H9 (cell line): ENCODE measurements at regions not wholly inside any gene's neighbourhood (a gene's known extent, or its start where the extent isn't known, plus 50 kb on each side); places are given as distances from the start of the nearest gene placed in this dataset.

Source experiments
- DNase-seq: peaks from one replicate; pipeline ENCODE4 v3.0.0-alpha.2; 2017
- H2AFZ ChIP-seq: one replicate; pipeline ENCODE4 v1.6.1; 2013; ENCODE audit warnings: mild to moderate bottlenecking, low read length, control low read depth, moderate library complexity
- H2AK5ac ChIP-seq: 2 replicates; pipeline ENCODE4 v1.6.1; 2013; ENCODE audit warnings: low read length, control low read depth, mixed read lengths; ENCODE audit not compliant: insufficient read length
- H2BK120ac ChIP-seq: one replicate; pipeline ENCODE4 v1.6.1; 2013; ENCODE audit warnings: low read depth, mild to moderate bottlenecking, low read length, control low read depth, inconsistent platforms; ENCODE audit not compliant: poor library complexity, severe bottlenecking
- H2BK12ac ChIP-seq: 2 replicates; pipeline ENCODE4 v1.6.1; 2013; ENCODE audit warnings: low read length, control low read depth, mixed read lengths, low read depth; ENCODE audit not compliant: insufficient read length
- H2BK15ac ChIP-seq: 2 replicates; pipeline ENCODE4 v1.6.1; 2013; ENCODE audit warnings: low read depth, low read length, control low read depth
- H2BK20ac ChIP-seq: one replicate; pipeline ENCODE4 v1.6.1; 2013; ENCODE audit warnings: low read depth, mild to moderate bottlenecking, low read length, control low read depth, inconsistent platforms; ENCODE audit not compliant: poor library complexity, severe bottlenecking
- H2BK5ac ChIP-seq: 2 replicates; pipeline ENCODE4 v1.6.1; 2013; ENCODE audit warnings: low read length, control low read depth, mixed read lengths; ENCODE audit not compliant: insufficient read length
- H3K14ac ChIP-seq: 2 replicates; pipeline ENCODE4 v1.6.1; 2013; ENCODE audit warnings: low read length, control low read depth; ENCODE audit not compliant: insufficient read depth
- H3K18ac ChIP-seq: 2 replicates; pipeline ENCODE4 v1.6.1; 2013; ENCODE audit warnings: low read depth, mild to moderate bottlenecking, mixed read lengths, low read length, control low read depth; ENCODE audit not compliant: insufficient read length
- H3K23ac ChIP-seq: 2 replicates; pipeline ENCODE4 v1.6.1; 2013; ENCODE audit warnings: low read length, control low read depth, mixed read lengths, low read depth; ENCODE audit not compliant: insufficient read length
- H3K23me2 ChIP-seq: 2 replicates; pipeline ENCODE4 v1.6.1; 2013; ENCODE audit warnings: low read depth, mild to moderate bottlenecking, mixed read lengths, low read length, control low read depth; ENCODE audit not compliant: insufficient read length, poor library complexity, severe bottlenecking
- H3K27ac ChIP-seq: 2 replicates; pipeline ENCODE4 v1.5.1; 2013; ENCODE audit warnings: low read length, control low read depth, mixed read lengths, low read depth; ENCODE audit not compliant: insufficient read length
- H3K27me3 ChIP-seq: 2 replicates; pipeline ENCODE4 v1.6.1; 2013; ENCODE audit warnings: low read length, control low read depth, inconsistent platforms; ENCODE audit not compliant: insufficient read depth
- H3K4ac ChIP-seq: 2 replicates; pipeline ENCODE4 v1.6.1; 2013; ENCODE audit warnings: low read depth, mild to moderate bottlenecking, control low read depth, inconsistent platforms, low read length, moderate library complexity
- H3K4me1 ChIP-seq: 2 replicates; pipeline ENCODE4 v1.6.1; 2013; ENCODE audit warnings: low read length, control low read depth, inconsistent platforms; ENCODE audit not compliant: insufficient read depth
- H3K4me2 ChIP-seq: 2 replicates; pipeline ENCODE4 v1.6.1; 2013; ENCODE audit warnings: low read length, control low read depth, mixed read lengths; ENCODE audit not compliant: insufficient read length, insufficient read depth
- H3K56ac ChIP-seq: 2 replicates; pipeline ENCODE4 v1.6.1; 2013; ENCODE audit warnings: low read depth, mild to moderate bottlenecking, mixed read lengths, low read length, control low read depth; ENCODE audit not compliant: insufficient read length
- H3K79me1 ChIP-seq: 2 replicates; pipeline ENCODE4 v1.6.1; 2013; ENCODE audit warnings: low read depth, mild to moderate bottlenecking, moderate library complexity, low read length, control low read depth, inconsistent platforms; ENCODE audit not compliant: insufficient read depth, poor library complexity, severe bottlenecking
- H3K79me2 ChIP-seq: 2 replicates; pipeline ENCODE4 v1.6.1; 2013; ENCODE audit warnings: low read length, control low read depth, inconsistent platforms; ENCODE audit not compliant: insufficient read depth
- H3K9ac ChIP-seq: 2 replicates; pipeline ENCODE4 v1.6.1; 2013; ENCODE audit warnings: low read length, control low read depth, mixed read lengths; ENCODE audit not compliant: insufficient read length; ENCODE audit errors: extremely low read depth
- H3K9me3 ChIP-seq: one replicate; pipeline ENCODE4 v1.6.1; 2013; ENCODE audit warnings: low read depth, low read length, inconsistent platforms; ENCODE audit not compliant: control insufficient read depth
- H3T11ph ChIP-seq: one replicate; pipeline ENCODE4 v1.6.1; 2013; ENCODE audit warnings: mild to moderate bottlenecking, low read length, control low read depth, inconsistent platforms
- H4K20me1 ChIP-seq: one replicate; pipeline ENCODE4 v1.6.1; 2013; ENCODE audit not compliant: control insufficient read depth, insufficient read length, insufficient read depth
- H4K5ac ChIP-seq: 2 replicates; pipeline ENCODE4 v1.6.1; 2013; ENCODE audit warnings: low read depth, mild to moderate bottlenecking, mixed read lengths, low read length, control low read depth; ENCODE audit not compliant: insufficient read length
- H4K8ac ChIP-seq: replicated peaks from 2 replicates; pipeline ENCODE4 v1.6.1; 2013; ENCODE audit warnings: low read length, control low read depth, mixed read lengths, low read depth; ENCODE audit not compliant: insufficient read length
- H4K91ac ChIP-seq: 2 replicates; pipeline ENCODE4 v1.6.1; 2013; ENCODE audit warnings: low read depth, mild to moderate bottlenecking, moderate library complexity, mixed read lengths, low read length, control low read depth; ENCODE audit not compliant: insufficient read length
- H3K27ac Mint-ChIP-seq, 3 experiments: 2 replicates in 2 of 3; 3 replicates in 1 of 3; pipeline ENCODE4 v1.8.0; 2020 to 2021; ENCODE audit warnings: mixed read lengths in 3 of 3, mild to moderate bottlenecking in 1 of 3, moderate library complexity in 1 of 3
- H3K27me3 Mint-ChIP-seq: 2 replicates; pipeline ENCODE4 v1.8.0; 2021; ENCODE audit warnings: low read depth, mild to moderate bottlenecking, moderate library complexity, mixed read lengths
- H3K36me3 Mint-ChIP-seq, 3 experiments: 2 replicates in 2 of 3; 3 replicates in 1 of 3; pipeline ENCODE4 v1.8.0; 2020 to 2021; ENCODE audit warnings: low read depth in 3 of 3, mixed read lengths in 3 of 3; ENCODE audit not compliant: insufficient read depth in 1 of 3
- H3K4me1 Mint-ChIP-seq, 2 experiments: 2 replicates each; pipeline ENCODE4 v1.8.0; 2020; ENCODE audit warnings: mixed read lengths in 2 of 2
- H3K4me3 Mint-ChIP-seq, 2 experiments: 2 replicates in 1 of 2; 3 replicates in 1 of 2; pipeline ENCODE4 v1.8.0; 2020 to 2021; ENCODE audit warnings: mild to moderate bottlenecking in 2 of 2, mixed read lengths in 2 of 2, moderate library complexity in 1 of 2
- H3K9me3 Mint-ChIP-seq, 2 experiments: 2 replicates in 1 of 2; 3 replicates in 1 of 2; pipeline ENCODE4 v1.8.0; 2020; ENCODE audit warnings: mild to moderate bottlenecking in 2 of 2, mixed read lengths in 2 of 2, moderate library complexity in 1 of 2
- CTCF ChIP-seq: fragments of 200-600 bp; sonication (generic); conservative IDR thresholded peaks from 3 replicates; pipeline ENCODE4 v1.8.0; 2021; ENCODE audit warnings: antibody characterized with exemption, mild to moderate bottlenecking
- WGBS: extraction: QIAGEN DNeasy Blood & Tissue Kit; methylation state at CpG from one replicate; pipeline ENCODE4 v1.1.7; 2013; ENCODE audit warnings: missing lambda C conversion rate, low lambda C conversion rate, mixed read lengths; ENCODE audit not compliant: insufficient read length; ENCODE audit errors: extremely low coverage; 5-methylcytosine and 5-hydroxymethylcytosine counted together

DNA sequence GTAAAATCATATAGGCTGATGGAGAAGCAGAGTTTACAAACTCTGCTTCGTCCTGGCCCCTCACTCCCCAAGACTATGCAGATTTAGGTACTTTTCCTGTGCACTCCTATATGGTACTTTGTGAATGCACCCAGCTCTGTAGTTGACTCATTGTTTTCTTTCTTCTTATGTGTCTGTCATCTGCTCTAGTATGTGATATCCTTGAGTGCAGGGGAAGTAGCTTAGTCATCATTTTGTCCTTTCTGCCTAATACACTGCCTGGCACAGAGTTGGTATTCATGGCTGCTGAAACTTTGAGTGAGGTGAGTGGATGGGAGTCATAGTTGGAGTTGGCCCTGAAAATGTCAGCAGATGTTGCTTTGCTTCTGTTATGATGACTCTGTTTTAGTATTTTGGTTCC, 222.6 kb downstream of the RNF144B start:
- Mint-ChIP-seq H3K9me3 (peaks cover 0 to 3% of the 10 kb centered on the region in 2 experiments; a peak in 3 of 5 replicates), H3K4me1 (peaks cover 4% of the 10 kb centered on the region in 2 experiments; a peak in 2 of 4 replicates), H3K27me3 (no peaks in the 10 kb centered on the region), H3K27ac (no peak overlapping the region), H3K36me3 (no peaks in the 10 kb centered on the region; a peak in 2 of 7 replicates), H3K4me3 (no peak overlapping the region)
- no peak overlapping the region for H3K4ac ChIP-seq
- H3K18ac ChIP-seq, result no peak overlapping the region
- no peak overlapping the region for H3K23ac ChIP-seq
- no peak overlapping the region for H2BK12ac ChIP-seq
- H2BK120ac ChIP-seq, result no peak overlapping the region
- H3K23me2 ChIP-seq, result no peaks in the 10 kb centered on the region
- H2AK5ac ChIP-seq, result no peak overlapping the region
- no peaks in the 10 kb centered on the region for H4K20me1 ChIP-seq
- no peak overlapping the region for H4K91ac ChIP-seq
- H3K27ac ChIP-seq, result no peak overlapping the region
- no peak overlapping the region for H2AFZ ChIP-seq
- peak overlapping the region; percentile 14 for H4K5ac ChIP-seq
- DNase-seq, result no peak
- H3T11ph ChIP-seq, result no peak overlapping the region
- no peaks in the 10 kb centered on the region for H3K9me3 ChIP-seq
- no peak overlapping the region for H3K4me2 ChIP-seq
- no peaks in the 10 kb centered on the region for H3K4me1 ChIP-seq
- H3K56ac ChIP-seq, result no peak overlapping the region
- no peak overlapping the region for H3K14ac ChIP-seq
- no peak overlapping the region for H2BK5ac ChIP-seq
- H3K27me3 ChIP-seq, result no peaks in the 10 kb centered on the region
- H3K79me2 ChIP-seq, result no peaks in the 10 kb centered on the region
- no CpG with 5 or more reads among the region's 1 CpG for WGBS
- H2BK20ac ChIP-seq, result no peak overlapping the region
- no peak for TF ChIP-seq CTCF
- H2BK15ac ChIP-seq, result no peak overlapping the region
- H4K8ac ChIP-seq, result no peak overlapping the region
- H3K79me1 ChIP-seq, result no peaks in the 10 kb centered on the region
- H3K9ac ChIP-seq, result no peak overlapping the region
